CD4-positive, alpha-beta T cell (primary cell): ENCODE measurements at regions not wholly inside any gene's neighbourhood (a gene's known extent, or its start where the extent isn't known, plus 50 kb on each side); places are given as distances from the start of the nearest gene placed in this dataset.
A peak's percentile ranks its signal among the peaks of the same experiment; 100 is the strongest.

Experiments
- ATAC-seq: fragments of 200-7000 bp; cut with Tn5 transposase; one replicate; pipeline ENCODE4 v1.10.0; 2022; ENCODE audit warnings: mild to moderate bottlenecking; ENCODE audit not compliant: poor library complexity
- CTCF ChIA-PET: fragments of 350-600 bp; sonication (Branson Sonifier 250); formaldehyde crosslinking; loops from one replicate; lab custom pipeline; 2021; ENCODE audit warnings: antibody characterized with exemption, inconsistent platforms; lab: Charles Lee
- POLR2A ChIA-PET: fragments of 350-600 bp; sonication (Branson Sonifier 250); formaldehyde crosslinking; loops from one replicate; lab custom pipeline; 2021; ENCODE audit warnings: antibody characterized with exemption, inconsistent platforms; lab: Charles Lee
- DNase-seq, 14 experiments: peaks; one replicate each; pipeline ENCODE4 v3.0.0-alpha.2; 2013 to 2020; ENCODE audit warnings: mixed read lengths in 2 of 14
- H3K27ac ChIP-seq, 2 donors: one replicate each; pipeline versions ENCODE4 v1.5.1 to v1.7.0; 2013; ENCODE audit warnings: low read length in 2 of 2, low read depth in 1 of 2, mild to moderate bottlenecking in 1 of 2
- H3K27me3 ChIP-seq, 2 experiments: 1 replicate in 1 of 2; 2 replicates in 1 of 2; pipeline versions ENCODE4 v1.6.1 to v1.7.0; 2013; ENCODE audit warnings: low read length in 2 of 2, control low read depth in 1 of 2, mild to moderate bottlenecking in 1 of 2, moderate library complexity in 1 of 2; ENCODE audit not compliant: insufficient read depth in 2 of 2, control insufficient read depth in 1 of 2
- H3K36me3 ChIP-seq: one replicate; pipeline ENCODE4 v1.6.1; 2013; ENCODE audit warnings: low read length, control low read depth; ENCODE audit not compliant: insufficient read depth
- H3K4me1 ChIP-seq: one replicate; pipeline ENCODE4 v1.6.1; 2013; ENCODE audit warnings: low read length, control low read depth; ENCODE audit not compliant: insufficient read depth
- H3K4me3 ChIP-seq: one replicate; pipeline ENCODE4 v1.5.1; 2013; ENCODE audit warnings: mild to moderate bottlenecking, low read length, moderate library complexity
- H3K9me3 ChIP-seq, 2 experiments: 1 replicate in 1 of 2; 2 replicates in 1 of 2; pipeline versions ENCODE4 v1.6.1 to v1.7.0; 2013; ENCODE audit warnings: low read length in 2 of 2, mild to moderate bottlenecking in 2 of 2, control low read depth in 1 of 2, moderate library complexity in 1 of 2; ENCODE audit not compliant: control insufficient read depth in 1 of 2, insufficient read depth in 1 of 2
- H3K27ac Mint-ChIP-seq: one replicate; pipeline ENCODE4 v1.8.0; 2020; ENCODE audit warnings: mixed read lengths
- H3K27me3 Mint-ChIP-seq: one replicate; pipeline ENCODE4 v1.8.0; 2021; ENCODE audit warnings: mixed read lengths
- H3K36me3 Mint-ChIP-seq: one replicate; pipeline ENCODE4 v1.8.0; 2021; ENCODE audit warnings: low read depth, mixed read lengths
- H3K4me1 Mint-ChIP-seq: one replicate; pipeline ENCODE4 v1.8.0; 2021; ENCODE audit warnings: low read depth, mixed read lengths
- H3K4me3 Mint-ChIP-seq: one replicate; pipeline ENCODE4 v1.8.0; 2020; ENCODE audit warnings: mild to moderate bottlenecking, mixed read lengths
- H3K9me3 Mint-ChIP-seq: one replicate; pipeline ENCODE4 v1.8.0; 2020; ENCODE audit warnings: mixed read lengths
- intact Hi-C, 2 experiments: fragments of 100-400 bp; cut with DNase I in 1 of 2; cut with micrococcal nuclease in 1 of 2; formaldehyde crosslinking; loops; one replicate each; pipeline versions ENCODE4 v1.15.1 to v1.9.0; 2023 to 2025; cut with DNase I, micrococcal nuclease
- TF ChIP-seq, protein P1 (sequence below): fragments of 200-600 bp; IDR thresholded peaks from one replicate; pipeline ENCODE4 v1.8.0; 2022; ENCODE audit warnings: antibody characterized with exemption, mild to moderate bottlenecking

DNA sequence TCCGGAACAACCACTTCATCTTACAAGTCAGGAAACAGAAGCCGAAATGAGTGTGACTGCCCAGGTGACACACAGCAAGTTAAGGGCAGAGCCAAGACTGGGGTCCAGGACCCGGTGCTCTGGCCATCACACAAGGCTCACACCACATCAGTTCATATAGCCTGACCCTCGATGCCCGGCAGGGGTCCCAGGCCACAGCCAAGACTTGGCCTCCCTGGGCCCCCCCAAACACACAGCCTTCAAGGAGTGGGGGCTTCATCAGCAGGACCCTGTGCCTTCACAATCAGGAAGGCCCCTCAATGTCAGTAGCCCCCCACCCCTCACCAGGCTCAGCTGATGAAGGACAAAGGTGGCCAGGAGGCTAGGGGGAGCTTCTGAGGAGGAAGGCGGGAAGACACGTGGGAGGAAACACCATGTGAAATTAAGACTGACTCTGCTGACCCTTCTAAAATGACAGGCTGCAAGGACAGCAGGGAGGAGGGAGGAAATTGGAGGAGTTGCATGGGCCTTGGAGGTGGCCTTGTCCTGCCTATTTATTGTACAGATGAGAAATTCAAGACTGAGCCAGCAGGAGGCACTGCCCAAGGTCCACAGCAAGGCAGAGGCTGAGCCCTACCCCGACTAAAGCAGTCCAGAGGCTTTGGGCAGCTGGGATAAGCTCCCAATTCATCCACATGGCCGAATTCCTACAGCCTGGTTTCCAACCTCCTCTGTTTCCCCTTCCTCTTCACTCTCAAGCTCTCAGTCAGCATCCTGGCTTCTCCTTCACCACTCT, 216.1 kb upstream of the ZMIZ1 start:
- CTCF ChIA-PET = interaction anchor here (1.0 kb wide), 1 partner anchor 343 kb away, joined by 3 read pairs; no protein-coding TSS in a partner anchor
- Histone ChIP-seq H3K4me3 (no peak overlapping the region), H3K27me3 (no peaks in the 10 kb centered on the region), H3K4me1 (no peaks in the 10 kb centered on the region), H3K36me3 (no peaks in the 10 kb centered on the region), H3K27ac (no peak overlapping the region), H3K9me3 (no peaks in the 10 kb centered on the region)
- POLR2A ChIA-PET = no interaction called here
- Mint-ChIP-seq H3K27me3 (no peaks in the 10 kb centered on the region), H3K36me3 (no peaks in the 10 kb centered on the region), H3K4me1 (no peaks in the 10 kb centered on the region), H3K9me3 (no peaks in the 10 kb centered on the region), H3K27ac (no peak overlapping the region), H3K4me3 (no peak overlapping the region)
- TF ChIP-seq, protein P1, sequence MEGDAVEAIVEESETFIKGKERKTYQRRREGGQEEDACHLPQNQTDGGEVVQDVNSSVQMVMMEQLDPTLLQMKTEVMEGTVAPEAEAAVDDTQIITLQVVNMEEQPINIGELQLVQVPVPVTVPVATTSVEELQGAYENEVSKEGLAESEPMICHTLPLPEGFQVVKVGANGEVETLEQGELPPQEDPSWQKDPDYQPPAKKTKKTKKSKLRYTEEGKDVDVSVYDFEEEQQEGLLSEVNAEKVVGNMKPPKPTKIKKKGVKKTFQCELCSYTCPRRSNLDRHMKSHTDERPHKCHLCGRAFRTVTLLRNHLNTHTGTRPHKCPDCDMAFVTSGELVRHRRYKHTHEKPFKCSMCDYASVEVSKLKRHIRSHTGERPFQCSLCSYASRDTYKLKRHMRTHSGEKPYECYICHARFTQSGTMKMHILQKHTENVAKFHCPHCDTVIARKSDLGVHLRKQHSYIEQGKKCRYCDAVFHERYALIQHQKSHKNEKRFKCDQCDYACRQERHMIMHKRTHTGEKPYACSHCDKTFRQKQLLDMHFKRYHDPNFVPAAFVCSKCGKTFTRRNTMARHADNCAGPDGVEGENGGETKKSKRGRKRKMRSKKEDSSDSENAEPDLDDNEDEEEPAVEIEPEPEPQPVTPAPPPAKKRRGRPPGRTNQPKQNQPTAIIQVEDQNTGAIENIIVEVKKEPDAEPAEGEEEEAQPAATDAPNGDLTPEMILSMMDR = no peak
- no peak for ATAC-seq
- DNase-seq = peak in 5 of 14 experiments; percentile 6 to 47 (median 32)
- intact Hi-C loops = loop anchor here (2.0 to 5.0 kb wide), 2 partner anchors 215 to 342 kb away; partner anchors contain the start of gene ZMIZ1 (in 1 of the 2)

DNA sequence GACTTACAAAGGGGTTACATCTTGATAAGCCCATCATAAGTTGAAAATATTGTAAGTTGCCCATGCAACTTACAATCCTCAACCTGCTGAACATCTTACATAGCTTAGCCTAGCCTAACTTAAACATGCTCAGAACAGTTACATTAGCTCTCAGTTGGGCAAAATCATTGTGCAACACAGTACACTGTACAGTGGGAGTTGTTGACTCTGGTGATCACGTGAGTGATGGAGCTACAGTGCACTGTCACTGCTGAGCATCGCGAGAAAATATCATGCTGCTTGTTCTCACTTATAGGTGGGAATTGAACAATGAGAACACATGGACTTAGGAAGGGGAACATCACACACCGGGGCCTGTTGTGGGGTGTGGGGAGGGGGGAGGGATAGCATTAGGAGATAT, 214.9 kb upstream of the ZMIZ1 start:
- Histone ChIP-seq H3K4me1 (no peaks in the 10 kb centered on the region), H3K4me3 (no peak overlapping the region), H3K36me3 (no peaks in the 10 kb centered on the region), H3K27ac (no peak overlapping the region), H3K27me3 (no peaks in the 10 kb centered on the region), H3K9me3 (no peaks in the 10 kb centered on the region)
- ATAC-seq (no peak), DNase-seq (no peak)
- Mint-ChIP-seq H3K4me3 (no peak overlapping the region), H3K9me3 (no peaks in the 10 kb centered on the region), H3K36me3 (no peaks in the 10 kb centered on the region), H3K27ac (no peak overlapping the region), H3K27me3 (no peaks in the 10 kb centered on the region), H3K4me1 (no peaks in the 10 kb centered on the region)
- intact Hi-C loops = loop anchor here (2.0 to 5.0 kb wide), 2 partner anchors 213 to 341 kb away; partner anchors contain the start of gene ZMIZ1 (in 1 of the 2)
- CTCF ChIA-PET = no interaction called here
- POLR2A ChIA-PET = no interaction called here
- TF ChIP-seq, protein P1 = no peak

DNA sequence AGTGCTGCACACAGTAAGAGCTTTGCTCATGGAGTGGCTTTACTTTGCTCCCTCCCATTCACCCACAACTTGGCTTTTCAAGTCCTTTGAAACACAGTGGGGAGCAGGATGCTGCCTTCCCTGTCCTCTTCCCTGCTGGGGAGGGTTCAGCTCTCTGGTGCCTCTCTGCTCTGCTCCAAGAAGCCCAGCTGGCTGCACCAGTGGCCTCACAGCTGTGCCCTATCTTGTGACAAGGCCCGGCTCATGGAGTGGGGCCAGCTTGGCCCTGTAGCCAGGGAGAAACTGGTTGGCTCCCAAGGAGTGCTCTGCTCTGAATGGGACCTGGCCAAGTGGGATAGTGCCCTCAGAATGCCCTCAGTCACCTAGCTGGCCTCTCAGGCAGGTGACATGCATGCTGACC, 212.3 kb upstream of the ZMIZ1 start:
- no peaks in the 10 kb centered on the region for H3K9me3 Mint-ChIP-seq
- Histone ChIP-seq H3K9me3 (peaks cover 0 to 3% of the 10 kb centered on the region in 2 experiments), H3K27me3 (peaks cover 0 to 6% of the 10 kb centered on the region in 2 experiments), H3K4me1 (no peaks in the 10 kb centered on the region), H3K36me3 (no peaks in the 10 kb centered on the region), H3K4me3 (no peak overlapping the region), H3K27ac (no peak overlapping the region)
- ChIA-PET POLR2A (no interaction called here), CTCF (no interaction called here)
- TF ChIP-seq, protein P1 = no peak
- no peaks in the 10 kb centered on the region for H3K4me1 Mint-ChIP-seq
- H3K36me3 Mint-ChIP-seq = no peaks in the 10 kb centered on the region
- no peak overlapping the region for H3K4me3 Mint-ChIP-seq
- intact Hi-C loops = no loop called here
- ATAC-seq (no peak), DNase-seq (no peak)
- H3K27ac Mint-ChIP-seq = no peak overlapping the region
- peaks cover 7% of the 10 kb centered on the region for H3K27me3 Mint-ChIP-seq
